GM12865 (cell line): ENCODE measurements at regions not wholly inside any gene's neighbourhood (a gene's known extent, or its start where the extent isn't known, plus 50 kb on each side); places are given as distances from the start of the nearest gene placed in this dataset.

Experiments
- DNase-seq: peaks from one replicate; pipeline ENCODE4 v3.0.0; 2010; ENCODE audit warnings: low read depth
- H3K4me3 ChIP-seq: 2 replicates; pipeline ENCODE4 v1.5.1; 2011; ENCODE audit warnings: mild to moderate bottlenecking, low read depth, low read length, control low read depth
- CTCF ChIP-seq: IDR thresholded peaks from 2 replicates; pipeline ENCODE4 v1.5.1; 2011; ENCODE audit warnings: low read length, control low read depth, low read depth, inconsistent platforms; ENCODE audit not compliant: insufficient read depth; ENCODE audit errors: missing control alignments

DNA sequence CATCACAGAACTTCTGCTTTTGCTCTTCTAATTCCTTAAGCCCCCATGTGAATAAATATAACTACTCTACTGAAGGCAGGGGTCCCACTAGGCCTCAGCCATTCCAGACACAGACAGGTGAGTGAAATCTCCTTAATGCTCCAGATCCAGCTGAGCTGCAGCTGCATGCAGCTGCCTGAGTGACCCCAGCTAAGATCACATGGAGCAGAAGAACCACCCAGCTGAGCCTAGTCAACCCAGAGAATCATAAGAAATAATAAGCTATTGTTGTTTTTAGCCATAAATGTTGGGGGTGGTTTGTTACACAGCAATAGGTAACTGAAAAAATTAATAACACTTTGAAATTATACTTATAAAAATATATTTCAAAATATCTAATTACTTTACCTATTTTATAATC is 220.3 kb downstream of the SIPA1L2 start:
- no peak for TF ChIP-seq CTCF
- H3K4me3 ChIP-seq, result no peak overlapping the region
- no peak for DNase-seq

DNA sequence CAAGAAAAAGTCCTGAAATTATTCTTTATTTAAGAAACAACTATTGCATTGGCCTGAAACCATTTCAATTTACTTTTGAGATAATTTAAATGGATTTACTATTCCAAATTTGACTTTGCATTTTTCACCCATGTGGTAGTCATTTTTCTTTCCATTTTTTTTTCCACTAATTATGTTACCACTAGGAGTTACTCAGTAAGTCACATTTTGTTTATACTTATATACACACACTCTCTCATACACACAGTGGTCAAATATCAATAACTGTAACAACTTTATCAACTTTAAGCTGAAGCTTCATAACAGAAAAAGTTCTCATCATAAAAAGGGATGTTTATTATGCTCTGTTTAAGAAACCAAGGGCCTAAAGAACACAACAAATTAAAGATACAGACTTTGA is 222.8 kb downstream of the SIPA1L2 start:
- no peak for TF ChIP-seq CTCF
- DNase-seq, result no peak
- H3K4me3 ChIP-seq, result no peak overlapping the region

DNA sequence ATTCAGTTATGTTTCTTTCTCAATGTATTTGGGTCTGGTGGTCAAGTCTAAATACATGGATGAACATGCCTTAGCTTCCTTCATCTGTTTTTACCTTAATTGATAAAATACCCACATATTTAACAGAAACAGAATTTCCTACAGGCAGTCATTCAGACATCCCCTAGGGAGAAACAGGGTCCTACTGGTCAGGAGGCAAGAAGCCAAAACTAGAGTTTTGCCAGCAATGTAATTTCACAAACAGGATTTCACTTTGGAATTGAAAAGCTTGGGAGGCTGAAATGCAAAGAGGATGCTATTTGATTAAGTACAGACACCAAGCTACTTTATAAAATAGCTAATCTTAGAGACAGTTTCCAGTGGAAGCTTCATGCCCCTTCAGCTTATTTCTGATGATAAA is 224.2 kb downstream of the SIPA1L2 start:
- H3K4me3 ChIP-seq, result no peak overlapping the region
- TF ChIP-seq CTCF, result no peak
- no peak for DNase-seq

DNA sequence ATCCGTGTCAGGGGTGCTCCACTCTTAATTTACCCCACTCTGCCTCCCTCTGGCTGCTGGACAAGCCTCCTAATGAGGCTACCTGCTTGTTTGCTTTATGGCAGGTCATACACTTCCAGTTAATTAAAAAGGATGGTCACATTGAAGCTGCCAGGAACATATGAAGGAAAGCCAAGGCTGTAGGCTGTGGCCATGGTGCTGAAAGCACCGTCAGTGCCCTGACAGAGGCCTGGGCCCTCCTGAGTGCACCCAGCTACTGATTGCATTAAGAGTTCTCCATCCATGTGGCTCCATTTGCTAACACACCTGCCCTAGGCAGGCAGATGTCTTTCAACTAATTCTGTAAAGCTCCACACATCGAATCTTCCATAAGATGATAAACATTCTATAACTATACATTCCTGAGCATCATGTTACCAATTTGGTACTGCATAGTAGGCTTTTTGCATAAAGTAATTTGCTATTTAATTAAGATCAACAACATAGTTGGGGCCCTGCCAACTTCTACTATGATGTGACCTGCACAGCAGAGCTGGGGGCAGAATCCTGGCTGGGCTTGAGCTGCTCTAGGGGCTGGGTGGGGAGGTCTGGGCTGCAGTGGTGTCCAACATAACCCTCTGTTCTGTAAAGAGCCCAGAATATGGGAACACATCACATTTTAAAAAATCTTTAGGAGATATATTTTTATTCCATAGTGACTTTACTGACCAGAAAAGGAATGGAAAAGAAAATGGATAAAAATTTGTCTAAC is 224.8 kb downstream of the SIPA1L2 start:
- H3K4me3 ChIP-seq, result no peak overlapping the region
- no peak for DNase-seq
- no peak for TF ChIP-seq CTCF

DNA sequence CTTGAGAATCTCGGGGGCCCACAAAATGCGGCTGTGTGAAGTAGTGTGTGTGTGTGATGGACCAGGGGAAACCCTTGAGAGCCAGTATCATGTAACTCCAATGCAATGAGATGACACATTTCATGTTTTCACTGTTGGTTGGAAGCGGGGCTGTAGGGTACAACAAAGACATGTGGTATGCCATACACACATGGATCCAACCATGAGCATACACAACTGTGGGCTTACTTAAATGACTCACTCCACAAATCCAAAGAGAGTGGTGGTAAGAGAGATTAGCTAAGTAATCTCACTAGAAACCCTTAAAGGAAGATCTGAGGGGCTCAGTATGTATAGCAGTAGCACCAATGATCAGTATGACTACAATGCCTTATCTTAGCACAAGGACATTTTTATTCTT is 225.7 kb downstream of the SIPA1L2 start:
- no peak for DNase-seq
- TF ChIP-seq CTCF, result no peak
- no peak overlapping the region for H3K4me3 ChIP-seq

- no peak for TF ChIP-seq CTCF
- DNase-seq, result no peak
- H3K4me3 ChIP-seq, result no peak overlapping the region
These were observed 226.8 kb downstream of the SIPA1L2 start for GRCh38 chr1:232403017-232403714.
